ENCODE measurements at regions not wholly inside any gene's neighbourhood (a gene's known extent, or its start where the extent isn't known, plus 50 kb on each side); places are given as distances from the start of the nearest gene placed in this dataset.

GRCh38 chr11:37504921-37505320 is 906.9 kb upstream of the RAG2 start:
- ATAC-seq (peak; percentile 66), DNase-seq (ENCODE audit: low read depth, low spot score) (no peak)
- Histone ChIP-seq H3K4me3 (ENCODE audit: low read depth in 2 of 2, low read length in 2 of 2) (no peak overlapping the region), H3K4me1 (ENCODE audit: control insufficient read depth, insufficient read depth, low read length) (no peaks in the 10 kb centered on the region), H3K36me3 (ENCODE audit: control insufficient read depth, insufficient read depth, low read length) (no peaks in the 10 kb centered on the region), H3K27me3 (ENCODE audit: control insufficient read depth, insufficient read depth, low read length) (no peaks in the 10 kb centered on the region), H3K27ac (ENCODE audit: low read length) (no peak overlapping the region), H3K9me3 (ENCODE audit: control insufficient read depth, insufficient read depth, low read depth, low read length) (no peaks in the 10 kb centered on the region)
- ChIA-PET POLR2A (no interaction called here), CTCF (no interaction called here)
- no TSS peak for BruUV-seq (replicated peaks)
- TF ChIP-seq POLR2AphosphoS5 (IDR thresholded peaks at IDR 0.05; ENCODE audit: low read depth, low read length) = no peak
- TF ChIP-seq, protein P1, sequence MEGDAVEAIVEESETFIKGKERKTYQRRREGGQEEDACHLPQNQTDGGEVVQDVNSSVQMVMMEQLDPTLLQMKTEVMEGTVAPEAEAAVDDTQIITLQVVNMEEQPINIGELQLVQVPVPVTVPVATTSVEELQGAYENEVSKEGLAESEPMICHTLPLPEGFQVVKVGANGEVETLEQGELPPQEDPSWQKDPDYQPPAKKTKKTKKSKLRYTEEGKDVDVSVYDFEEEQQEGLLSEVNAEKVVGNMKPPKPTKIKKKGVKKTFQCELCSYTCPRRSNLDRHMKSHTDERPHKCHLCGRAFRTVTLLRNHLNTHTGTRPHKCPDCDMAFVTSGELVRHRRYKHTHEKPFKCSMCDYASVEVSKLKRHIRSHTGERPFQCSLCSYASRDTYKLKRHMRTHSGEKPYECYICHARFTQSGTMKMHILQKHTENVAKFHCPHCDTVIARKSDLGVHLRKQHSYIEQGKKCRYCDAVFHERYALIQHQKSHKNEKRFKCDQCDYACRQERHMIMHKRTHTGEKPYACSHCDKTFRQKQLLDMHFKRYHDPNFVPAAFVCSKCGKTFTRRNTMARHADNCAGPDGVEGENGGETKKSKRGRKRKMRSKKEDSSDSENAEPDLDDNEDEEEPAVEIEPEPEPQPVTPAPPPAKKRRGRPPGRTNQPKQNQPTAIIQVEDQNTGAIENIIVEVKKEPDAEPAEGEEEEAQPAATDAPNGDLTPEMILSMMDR (IDR thresholded peaks at IDR 0.05) = no peak
- TF ChIP-seq, protein P2, sequence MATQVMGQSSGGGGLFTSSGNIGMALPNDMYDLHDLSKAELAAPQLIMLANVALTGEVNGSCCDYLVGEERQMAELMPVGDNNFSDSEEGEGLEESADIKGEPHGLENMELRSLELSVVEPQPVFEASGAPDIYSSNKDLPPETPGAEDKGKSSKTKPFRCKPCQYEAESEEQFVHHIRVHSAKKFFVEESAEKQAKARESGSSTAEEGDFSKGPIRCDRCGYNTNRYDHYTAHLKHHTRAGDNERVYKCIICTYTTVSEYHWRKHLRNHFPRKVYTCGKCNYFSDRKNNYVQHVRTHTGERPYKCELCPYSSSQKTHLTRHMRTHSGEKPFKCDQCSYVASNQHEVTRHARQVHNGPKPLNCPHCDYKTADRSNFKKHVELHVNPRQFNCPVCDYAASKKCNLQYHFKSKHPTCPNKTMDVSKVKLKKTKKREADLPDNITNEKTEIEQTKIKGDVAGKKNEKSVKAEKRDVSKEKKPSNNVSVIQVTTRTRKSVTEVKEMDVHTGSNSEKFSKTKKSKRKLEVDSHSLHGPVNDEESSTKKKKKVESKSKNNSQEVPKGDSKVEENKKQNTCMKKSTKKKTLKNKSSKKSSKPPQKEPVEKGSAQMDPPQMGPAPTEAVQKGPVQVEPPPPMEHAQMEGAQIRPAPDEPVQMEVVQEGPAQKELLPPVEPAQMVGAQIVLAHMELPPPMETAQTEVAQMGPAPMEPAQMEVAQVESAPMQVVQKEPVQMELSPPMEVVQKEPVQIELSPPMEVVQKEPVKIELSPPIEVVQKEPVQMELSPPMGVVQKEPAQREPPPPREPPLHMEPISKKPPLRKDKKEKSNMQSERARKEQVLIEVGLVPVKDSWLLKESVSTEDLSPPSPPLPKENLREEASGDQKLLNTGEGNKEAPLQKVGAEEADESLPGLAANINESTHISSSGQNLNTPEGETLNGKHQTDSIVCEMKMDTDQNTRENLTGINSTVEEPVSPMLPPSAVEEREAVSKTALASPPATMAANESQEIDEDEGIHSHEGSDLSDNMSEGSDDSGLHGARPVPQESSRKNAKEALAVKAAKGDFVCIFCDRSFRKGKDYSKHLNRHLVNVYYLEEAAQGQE (IDR thresholded peaks at IDR 0.05; ENCODE audit: insufficient read depth in 1 of 2, low read depth in 2 of 2, low read length in 1 of 2) = no peak
- TF ChIP-seq TCF7L2 (IDR thresholded peaks at IDR 0.05; ENCODE audit: low read depth, low read length) = no peak
- TF ChIP-seq SIN3A (IDR thresholded peaks at IDR 0.05; ENCODE audit: borderline replicate concordance, insufficient read depth, low read depth, low read length) = no peak
- intact Hi-C loops (cut with micrococcal nuclease; ENCODE audit: unreplicated experiment) = no loop called here
- in situ Hi-C loops (cut with HindIII; ENCODE audit: low pct_unique_long_range_greater_than_20kb, low sequenced_read_pairs) = no loop called here

DNA sequence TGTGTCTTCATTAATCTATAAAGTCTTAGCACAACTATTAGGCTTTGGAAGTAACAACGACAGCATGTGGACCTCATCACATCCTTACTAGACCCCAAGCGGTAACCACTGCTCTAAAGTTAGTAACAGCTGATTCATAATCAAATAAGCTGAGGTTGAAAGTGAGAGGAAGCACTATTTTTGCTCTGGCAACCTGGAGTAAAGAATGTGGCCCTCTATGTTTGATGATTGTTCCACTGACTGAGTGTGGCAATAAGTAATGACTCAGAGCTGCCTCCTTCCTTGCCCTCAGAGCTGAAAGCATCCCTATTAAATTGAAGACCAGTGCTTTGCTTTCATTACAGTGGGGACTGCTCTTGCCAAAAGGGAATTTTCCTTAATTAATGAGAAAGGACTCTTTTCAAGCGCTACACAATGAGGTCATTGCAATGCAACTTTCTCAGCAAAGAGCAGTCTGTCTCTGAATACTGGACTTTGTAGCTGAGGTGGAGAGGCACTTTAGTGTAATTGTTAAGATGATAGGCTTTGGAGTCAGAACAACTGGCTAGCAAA is 906.1 kb upstream of the RAG2 start:
- intact Hi-C loops (cut with micrococcal nuclease; ENCODE audit: unreplicated experiment) (no loop called here), in situ Hi-C loops (cut with HindIII; ENCODE audit: low pct_unique_long_range_greater_than_20kb, low sequenced_read_pairs) (no loop called here)
- Histone ChIP-seq H3K36me3 (ENCODE audit: control insufficient read depth, insufficient read depth, low read length) (no peaks in the 10 kb centered on the region), H3K27ac (ENCODE audit: low read length) (0 out of 2 replicates have a peak overlapping the region, but pooled peaks have one; percentile 7), H3K4me3 (ENCODE audit: low read depth in 2 of 2, low read length in 2 of 2) (no peak overlapping the region), H3K9me3 (ENCODE audit: control insufficient read depth, insufficient read depth, low read depth, low read length) (no peaks in the 10 kb centered on the region), H3K4me1 (ENCODE audit: control insufficient read depth, insufficient read depth, low read length) (no peaks in the 10 kb centered on the region), H3K27me3 (ENCODE audit: control insufficient read depth, insufficient read depth, low read length) (no peaks in the 10 kb centered on the region)
- ATAC-seq (peak; percentile 89), DNase-seq (ENCODE audit: low read depth, low spot score) (peak; percentile 5)
- ChIA-PET POLR2A (no interaction called here), CTCF (no interaction called here)
- BruUV-seq (replicated peaks) = no TSS peak
- TF ChIP-seq TCF7L2 (IDR thresholded peaks at IDR 0.05; ENCODE audit: low read depth, low read length) (peak; percentile 30; the same call in 1 of the 2 replicates), SIN3A (IDR thresholded peaks at IDR 0.05; ENCODE audit: borderline replicate concordance, insufficient read depth, low read depth, low read length) (no peak)

- TF ChIP-seq, protein P2 (IDR thresholded peaks at IDR 0.05; ENCODE audit: insufficient read depth in 1 of 2, low read depth in 2 of 2, low read length in 1 of 2) = no peak
- TF ChIP-seq, protein P1 (IDR thresholded peaks at IDR 0.05) = no peak
- TF ChIP-seq POLR2AphosphoS5 (IDR thresholded peaks at IDR 0.05; ENCODE audit: low read depth, low read length) (no peak), SIN3A (IDR thresholded peaks at IDR 0.05; ENCODE audit: borderline replicate concordance, insufficient read depth, low read depth, low read length) (no peak), TCF7L2 (IDR thresholded peaks at IDR 0.05; ENCODE audit: low read depth, low read length) (no peak)
- H3K9me3 ChIP-seq (ENCODE audit: control insufficient read depth, insufficient read depth, low read depth, low read length) = no peaks in the 10 kb centered on the region
- POLR2A ChIA-PET = no interaction called here
- intact Hi-C loops (cut with micrococcal nuclease; ENCODE audit: unreplicated experiment) (no loop called here), in situ Hi-C loops (cut with HindIII; ENCODE audit: low pct_unique_long_range_greater_than_20kb, low sequenced_read_pairs) (no loop called here)
- CTCF ChIA-PET = no interaction called here
- no peaks in the 10 kb centered on the region for H3K36me3 ChIP-seq (ENCODE audit: control insufficient read depth, insufficient read depth, low read length)
- no peaks in the 10 kb centered on the region for H3K4me1 ChIP-seq (ENCODE audit: control insufficient read depth, insufficient read depth, low read length)
- ATAC-seq (peak; percentile 43; the same call in 1 of the 2 replicates), DNase-seq (ENCODE audit: low read depth, low spot score) (no peak)
- no peak overlapping the region for H3K4me3 ChIP-seq (ENCODE audit: low read depth in 2 of 2, low read length in 2 of 2)
- H3K27me3 ChIP-seq (ENCODE audit: control insufficient read depth, insufficient read depth, low read length) = no peaks in the 10 kb centered on the region
- peak overlapping the region; percentile 7; the same call in 1 of the 2 replicates for H3K27ac ChIP-seq (ENCODE audit: low read length)
- BruUV-seq (replicated peaks) = no TSS peak
These were observed 905.5 kb upstream of the RAG2 start for GRCh38 chr11:37503411-37504059.

Measured in Panc1 (cell line).